K562 (cell line): ENCODE measurements at regions not wholly inside any gene's neighbourhood (a gene's known extent, or its start where the extent isn't known, plus 50 kb on each side); places are given as distances from the start of the nearest gene placed in this dataset.

ENCODE experiments used
- BHLHE40 ChIP-seq: IDR thresholded peaks from 2 replicates; pipeline ENCODE4 v1.6.1; 2011; ENCODE audit warnings: low read length, improper control_type of control experiment
- CREM ChIP-seq: IDR thresholded peaks from 2 replicates; pipeline ENCODE4 v1.6.1; 2014; ENCODE audit warnings: antibody characterized with exemption, low read depth
- EP300 ChIP-seq: IDR thresholded peaks from 2 replicates; pipeline ENCODE4 v1.6.1; 2012; ENCODE audit warnings: low read length, improper control_type of control experiment
- MTA1 ChIP-seq: fragments of 450-650 bp; IDR thresholded peaks from 2 replicates; pipeline ENCODE4 v1.6.1; 2017; ENCODE audit warnings: borderline replicate concordance
- RAD21 ChIP-seq, 2 experiments: fragments of 250-450 bp in 1 of 2; fragments of 450-650 bp in 1 of 2; sonication (Bioruptor Pico) in 1 of 2; formaldehyde crosslinking in 1 of 2; IDR thresholded peaks in 1 of 2; conservative IDR thresholded peaks in 1 of 2; 2 replicates each; pipeline versions ENCODE4 v1.4.0 to v1.8.0; 2020 to 2022; ENCODE audit warnings: mild to moderate bottlenecking in 2 of 2, moderate library complexity in 1 of 2
- SIN3A ChIP-seq, 2 experiments: fragments of 150-350 bp in 1 of 2; IDR thresholded peaks; 2 replicates each; pipeline ENCODE4 v1.6.1; 2011 to 2016; ENCODE audit warnings: borderline replicate concordance in 2 of 2, low read depth in 2 of 2, low read length in 2 of 2, mild to moderate bottlenecking in 2 of 2, moderate library complexity in 2 of 2; ENCODE audit not compliant: control insufficient read depth in 1 of 2
- SMAD2 ChIP-seq: fragments of 150-350 bp; IDR thresholded peaks from 2 replicates; pipeline ENCODE4 v1.6.1; 2014; ENCODE audit warnings: low read depth, mild to moderate bottlenecking, low read length
- SP1 ChIP-seq: sonication (generic); formaldehyde crosslinking; IDR thresholded peaks from 2 replicates; pipeline ENCODE4 v1.8.1; 2022; ENCODE audit warnings: mild to moderate bottlenecking, missing genetic modification reagents
- ZNF24 ChIP-seq: fragments of 450-650 bp; IDR thresholded peaks from 2 replicates; pipeline ENCODE4 v1.6.1; 2016
- ZNF384 ChIP-seq: IDR thresholded peaks from 2 replicates; pipeline ENCODE4 v1.6.1; 2012; ENCODE audit warnings: low read depth, low read length, improper control_type of control experiment
- TF ChIP-seq, protein P1 (sequence below), 2 experiments: fragments of 450-650 bp; formaldehyde crosslinking in 1 of 2; IDR thresholded peaks; 2 replicates each; pipeline versions ENCODE4 v1.4.0 to v1.6.1; 2014 to 2020; ENCODE audit warnings: mild to moderate bottlenecking in 2 of 2, borderline replicate concordance in 1 of 2, low read depth in 1 of 2
- TF ChIP-seq, protein P2 (sequence below): sonication (generic); formaldehyde crosslinking; IDR thresholded peaks from 2 replicates; pipeline ENCODE4 v1.5.0; 2020; ENCODE audit warnings: missing genetic modification reagents
- TF ChIP-seq, protein P3 (sequence below): fragments of 250-450 bp; sonication (Bioruptor Pico); IDR thresholded peaks from 2 replicates; pipeline ENCODE4 v1.8.0; 2021; ENCODE audit warnings: moderate library complexity, mild to moderate bottlenecking, inconsistent platforms
- TF ChIP-seq, protein P4 (sequence below), 3 experiments: IDR thresholded peaks in 2 of 3; conservative IDR thresholded peaks in 1 of 3; 2 replicates each; pipeline ENCODE4 v1.5.1; 2011 to 2012; ENCODE audit warnings: low read length in 3 of 3, mild to moderate bottlenecking in 3 of 3, control low read depth in 2 of 3, improper control_type of control experiment in 1 of 3, inconsistent platforms in 1 of 3, low read depth in 1 of 3, mixed read lengths in 1 of 3, moderate library complexity in 1 of 3; ENCODE audit not compliant: insufficient read depth in 2 of 3

DNA sequence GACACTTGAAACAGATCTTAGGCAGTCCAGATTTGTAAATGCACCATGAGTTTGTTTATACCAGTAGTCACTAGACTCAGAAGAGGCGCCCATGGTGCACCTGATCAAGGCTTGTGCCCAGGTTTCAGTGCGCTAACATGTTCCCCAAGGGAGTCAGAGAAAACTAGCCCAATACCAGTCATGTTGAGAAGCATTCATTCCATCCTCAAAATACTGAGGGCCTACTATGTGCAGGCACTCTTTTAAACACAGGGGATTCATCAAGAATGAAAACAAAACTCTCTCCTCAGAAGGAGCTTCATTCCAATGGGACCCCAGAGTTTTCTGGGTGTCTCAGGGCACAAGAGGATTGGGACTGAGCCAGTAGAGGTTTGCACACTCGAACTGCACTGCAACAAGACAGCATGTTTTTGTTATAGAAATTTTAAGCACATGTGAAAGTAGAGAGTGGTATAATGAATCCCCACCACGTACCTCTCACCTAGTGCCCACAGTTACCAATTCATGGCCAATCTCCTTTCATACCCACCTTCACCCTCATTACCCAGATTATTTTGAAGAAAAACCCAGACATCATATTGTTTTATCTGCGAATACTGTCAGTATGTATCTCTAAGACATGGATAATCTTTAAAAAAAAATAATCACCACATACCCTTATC is 55.0 kb upstream of the ARID5B start:
- no peak for TF ChIP-seq SP1 (CRISPR knock-in tag)
- TF ChIP-seq CREM: no peak
- TF ChIP-seq, protein P1, sequence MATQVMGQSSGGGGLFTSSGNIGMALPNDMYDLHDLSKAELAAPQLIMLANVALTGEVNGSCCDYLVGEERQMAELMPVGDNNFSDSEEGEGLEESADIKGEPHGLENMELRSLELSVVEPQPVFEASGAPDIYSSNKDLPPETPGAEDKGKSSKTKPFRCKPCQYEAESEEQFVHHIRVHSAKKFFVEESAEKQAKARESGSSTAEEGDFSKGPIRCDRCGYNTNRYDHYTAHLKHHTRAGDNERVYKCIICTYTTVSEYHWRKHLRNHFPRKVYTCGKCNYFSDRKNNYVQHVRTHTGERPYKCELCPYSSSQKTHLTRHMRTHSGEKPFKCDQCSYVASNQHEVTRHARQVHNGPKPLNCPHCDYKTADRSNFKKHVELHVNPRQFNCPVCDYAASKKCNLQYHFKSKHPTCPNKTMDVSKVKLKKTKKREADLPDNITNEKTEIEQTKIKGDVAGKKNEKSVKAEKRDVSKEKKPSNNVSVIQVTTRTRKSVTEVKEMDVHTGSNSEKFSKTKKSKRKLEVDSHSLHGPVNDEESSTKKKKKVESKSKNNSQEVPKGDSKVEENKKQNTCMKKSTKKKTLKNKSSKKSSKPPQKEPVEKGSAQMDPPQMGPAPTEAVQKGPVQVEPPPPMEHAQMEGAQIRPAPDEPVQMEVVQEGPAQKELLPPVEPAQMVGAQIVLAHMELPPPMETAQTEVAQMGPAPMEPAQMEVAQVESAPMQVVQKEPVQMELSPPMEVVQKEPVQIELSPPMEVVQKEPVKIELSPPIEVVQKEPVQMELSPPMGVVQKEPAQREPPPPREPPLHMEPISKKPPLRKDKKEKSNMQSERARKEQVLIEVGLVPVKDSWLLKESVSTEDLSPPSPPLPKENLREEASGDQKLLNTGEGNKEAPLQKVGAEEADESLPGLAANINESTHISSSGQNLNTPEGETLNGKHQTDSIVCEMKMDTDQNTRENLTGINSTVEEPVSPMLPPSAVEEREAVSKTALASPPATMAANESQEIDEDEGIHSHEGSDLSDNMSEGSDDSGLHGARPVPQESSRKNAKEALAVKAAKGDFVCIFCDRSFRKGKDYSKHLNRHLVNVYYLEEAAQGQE (IDR thresholded peaks at IDR 0.05; ENCODE audit: borderline replicate concordance): no peak
- TF ChIP-seq, protein P1 (CRISPR knock-in tag; IDR thresholded peaks at IDR 0.05; ENCODE audit: low read depth): no peak
- TF ChIP-seq MTA1: no peak
- no peak for TF ChIP-seq ZNF384
- TF ChIP-seq SIN3A (IDR thresholded peaks at IDR 0.05; ENCODE audit: borderline replicate concordance in 2 of 2, control insufficient read depth in 1 of 2, low read depth in 2 of 2, low read length in 2 of 2): no peak
- TF ChIP-seq, protein P2, sequence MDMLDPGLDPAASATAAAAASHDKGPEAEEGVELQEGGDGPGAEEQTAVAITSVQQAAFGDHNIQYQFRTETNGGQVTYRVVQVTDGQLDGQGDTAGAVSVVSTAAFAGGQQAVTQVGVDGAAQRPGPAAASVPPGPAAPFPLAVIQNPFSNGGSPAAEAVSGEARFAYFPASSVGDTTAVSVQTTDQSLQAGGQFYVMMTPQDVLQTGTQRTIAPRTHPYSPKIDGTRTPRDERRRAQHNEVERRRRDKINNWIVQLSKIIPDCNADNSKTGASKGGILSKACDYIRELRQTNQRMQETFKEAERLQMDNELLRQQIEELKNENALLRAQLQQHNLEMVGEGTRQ (CRISPR knock-in tag): no peak
- TF ChIP-seq, protein P3, sequence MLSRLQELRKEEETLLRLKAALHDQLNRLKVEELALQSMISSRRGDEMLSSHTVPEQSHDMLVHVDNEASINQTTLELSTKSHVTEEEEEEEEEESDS (CRISPR knock-in tag): no peak
- no peak for TF ChIP-seq BHLHE40
- TF ChIP-seq, protein P4, sequence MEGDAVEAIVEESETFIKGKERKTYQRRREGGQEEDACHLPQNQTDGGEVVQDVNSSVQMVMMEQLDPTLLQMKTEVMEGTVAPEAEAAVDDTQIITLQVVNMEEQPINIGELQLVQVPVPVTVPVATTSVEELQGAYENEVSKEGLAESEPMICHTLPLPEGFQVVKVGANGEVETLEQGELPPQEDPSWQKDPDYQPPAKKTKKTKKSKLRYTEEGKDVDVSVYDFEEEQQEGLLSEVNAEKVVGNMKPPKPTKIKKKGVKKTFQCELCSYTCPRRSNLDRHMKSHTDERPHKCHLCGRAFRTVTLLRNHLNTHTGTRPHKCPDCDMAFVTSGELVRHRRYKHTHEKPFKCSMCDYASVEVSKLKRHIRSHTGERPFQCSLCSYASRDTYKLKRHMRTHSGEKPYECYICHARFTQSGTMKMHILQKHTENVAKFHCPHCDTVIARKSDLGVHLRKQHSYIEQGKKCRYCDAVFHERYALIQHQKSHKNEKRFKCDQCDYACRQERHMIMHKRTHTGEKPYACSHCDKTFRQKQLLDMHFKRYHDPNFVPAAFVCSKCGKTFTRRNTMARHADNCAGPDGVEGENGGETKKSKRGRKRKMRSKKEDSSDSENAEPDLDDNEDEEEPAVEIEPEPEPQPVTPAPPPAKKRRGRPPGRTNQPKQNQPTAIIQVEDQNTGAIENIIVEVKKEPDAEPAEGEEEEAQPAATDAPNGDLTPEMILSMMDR (IDR thresholded peaks at IDR 0.05 in 2 of 3, conservative IDR thresholded peaks at IDR 0.05 in 1 of 3; ENCODE audit: insufficient read depth in 2 of 3, low read depth in 1 of 3, low read length in 3 of 3): no peak
- TF ChIP-seq EP300: no peak
- TF ChIP-seq SMAD2: no peak
- no peak for TF ChIP-seq RAD21 (CRISPR knock-in tag; conservative IDR thresholded peaks at IDR 0.05 in 1 of 2, IDR thresholded peaks at IDR 0.05 in 1 of 2)
- TF ChIP-seq ZNF24: no peak
